ENCODE measurements at regions not wholly inside any gene's neighbourhood (a gene's known extent, or its start where the extent isn't known, plus 50 kb on each side); places are given as distances from the start of the nearest gene placed in this dataset.
"Not testable (repeated sequence)": the region's sequence is repeated elsewhere in the genome, so short reads cannot be mapped to it uniquely, and the experiment has no call there.

DNA sequence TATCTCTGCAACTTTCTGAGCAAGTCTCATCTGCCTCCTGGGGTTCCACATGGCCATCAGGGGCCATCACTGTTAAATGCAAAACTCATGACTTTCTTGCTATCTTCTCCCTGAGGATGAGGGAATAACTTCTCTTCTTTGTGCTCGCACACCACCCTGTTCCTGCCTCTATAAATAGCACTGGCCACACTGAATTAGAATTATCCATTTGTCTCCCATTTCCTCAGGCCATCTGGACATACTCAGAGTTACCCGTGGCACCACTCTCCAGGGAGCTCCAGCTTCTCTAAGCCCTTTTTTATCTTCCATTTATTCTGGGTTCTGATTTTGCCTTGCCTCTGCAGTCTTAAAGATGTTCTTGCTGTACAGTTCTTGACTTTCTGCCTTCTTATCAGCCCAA, 72.8 kb upstream of the ECI2 start:
- Mint-ChIP-seq H3K9me3 (peaks cover 5% of the 10 kb centered on the region), H3K4me1 (ENCODE audit: low read depth) (peaks cover 4% of the 10 kb centered on the region), H3K27me3 (peaks cover 16% of the 10 kb centered on the region), H3K36me3 (ENCODE audit: low read depth) (peaks cover 3% of the 10 kb centered on the region), H3K4me3 (no peak overlapping the region), H3K27ac (no peak overlapping the region)
- intact Hi-C loops (cut with micrococcal nuclease): no loop called here
- TF ChIP-seq, protein P1, sequence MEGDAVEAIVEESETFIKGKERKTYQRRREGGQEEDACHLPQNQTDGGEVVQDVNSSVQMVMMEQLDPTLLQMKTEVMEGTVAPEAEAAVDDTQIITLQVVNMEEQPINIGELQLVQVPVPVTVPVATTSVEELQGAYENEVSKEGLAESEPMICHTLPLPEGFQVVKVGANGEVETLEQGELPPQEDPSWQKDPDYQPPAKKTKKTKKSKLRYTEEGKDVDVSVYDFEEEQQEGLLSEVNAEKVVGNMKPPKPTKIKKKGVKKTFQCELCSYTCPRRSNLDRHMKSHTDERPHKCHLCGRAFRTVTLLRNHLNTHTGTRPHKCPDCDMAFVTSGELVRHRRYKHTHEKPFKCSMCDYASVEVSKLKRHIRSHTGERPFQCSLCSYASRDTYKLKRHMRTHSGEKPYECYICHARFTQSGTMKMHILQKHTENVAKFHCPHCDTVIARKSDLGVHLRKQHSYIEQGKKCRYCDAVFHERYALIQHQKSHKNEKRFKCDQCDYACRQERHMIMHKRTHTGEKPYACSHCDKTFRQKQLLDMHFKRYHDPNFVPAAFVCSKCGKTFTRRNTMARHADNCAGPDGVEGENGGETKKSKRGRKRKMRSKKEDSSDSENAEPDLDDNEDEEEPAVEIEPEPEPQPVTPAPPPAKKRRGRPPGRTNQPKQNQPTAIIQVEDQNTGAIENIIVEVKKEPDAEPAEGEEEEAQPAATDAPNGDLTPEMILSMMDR (IDR thresholded peaks at IDR 0.05): no peak
- ATAC-seq: no peak
- ChIA-PET POLR2A (no interaction called here), CTCF (no interaction called here)
- no peak for DNase-seq

DNA sequence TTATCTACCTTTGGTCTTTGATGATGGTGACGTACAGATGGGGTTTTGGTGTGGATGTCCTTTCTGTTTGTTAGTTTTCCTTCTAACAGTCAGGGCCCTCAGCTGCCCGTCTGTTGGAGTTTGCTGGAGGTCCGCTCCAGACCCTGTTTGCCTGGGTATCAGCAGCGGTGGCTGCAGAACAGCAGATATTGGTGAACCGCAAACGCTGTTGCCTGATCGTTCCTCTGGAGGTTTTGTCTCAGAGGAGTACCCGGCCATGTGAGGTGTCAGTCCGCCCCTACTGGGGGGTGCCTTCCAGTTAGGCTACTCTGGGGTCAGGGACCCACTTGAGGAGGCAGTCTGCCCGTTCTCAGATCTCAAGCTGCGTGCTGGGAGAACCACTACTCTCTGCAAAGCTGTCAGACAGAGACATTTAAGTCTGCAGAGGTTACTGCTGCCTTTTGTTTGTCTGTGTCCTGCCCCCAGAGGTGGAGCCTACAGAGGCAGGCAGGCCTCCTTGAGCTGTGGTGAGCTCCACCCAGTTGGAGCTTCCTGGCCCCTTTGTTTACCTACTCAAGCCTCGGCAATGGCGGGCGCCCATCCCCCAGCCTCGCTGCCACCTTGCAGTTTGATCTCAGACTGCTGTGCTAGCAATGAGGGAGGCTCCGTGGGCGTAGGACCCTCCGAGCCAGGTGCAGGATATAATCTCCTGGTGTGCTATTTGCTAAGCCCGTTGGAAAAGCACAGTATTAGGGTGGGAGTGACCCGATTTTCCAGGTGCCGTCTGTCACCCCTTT, 68.5 kb upstream of the ECI2 start:
- DNase-seq; ATAC-seq; CTCF ChIA-PET; H3K4me1 Mint-ChIP-seq (ENCODE audit: low read depth); intact Hi-C loops (cut with micrococcal nuclease); H3K9me3 Mint-ChIP-seq; H3K4me3 Mint-ChIP-seq; H3K36me3 Mint-ChIP-seq (ENCODE audit: low read depth); POLR2A ChIA-PET; H3K27ac Mint-ChIP-seq: not testable (repeated sequence)
- H3K27me3 Mint-ChIP-seq: peaks cover 24% of the 10 kb centered on the region

DNA sequence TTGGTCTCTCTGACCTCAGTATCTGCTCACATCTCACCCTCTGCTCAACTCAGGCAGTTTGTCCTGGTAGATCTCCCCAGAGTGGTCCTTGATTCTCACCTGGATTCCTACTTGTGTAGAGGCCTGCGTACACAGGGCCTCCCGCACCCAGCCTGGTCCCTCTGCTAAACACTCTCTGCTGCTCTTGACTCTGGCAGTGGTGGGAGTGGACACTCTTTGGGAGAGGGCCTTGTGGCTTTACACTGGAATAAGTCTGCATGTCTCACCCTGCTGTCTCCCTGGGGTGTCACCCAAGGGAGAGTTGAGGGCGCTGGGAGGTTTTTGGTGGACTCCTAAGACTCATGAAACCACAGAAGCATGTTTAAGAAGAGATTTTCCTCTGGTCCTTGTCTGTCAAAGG, 57.3 kb upstream of the ECI2 start:
- no peak overlapping the region for H3K27ac Mint-ChIP-seq
- H3K9me3 Mint-ChIP-seq: no peaks in the 10 kb centered on the region
- TF ChIP-seq, protein P1 (IDR thresholded peaks at IDR 0.05): no peak
- H3K36me3 Mint-ChIP-seq (ENCODE audit: low read depth): no peaks in the 10 kb centered on the region
- CTCF ChIA-PET: no interaction called here
- peaks cover 7% of the 10 kb centered on the region for H3K27me3 Mint-ChIP-seq
- H3K4me1 Mint-ChIP-seq (ENCODE audit: low read depth): no peaks in the 10 kb centered on the region
- no peak overlapping the region for H3K4me3 Mint-ChIP-seq
- intact Hi-C loops (cut with micrococcal nuclease): no loop called here
- ATAC-seq (no peak), DNase-seq (no peak)
- POLR2A ChIA-PET: no interaction called here

DNA sequence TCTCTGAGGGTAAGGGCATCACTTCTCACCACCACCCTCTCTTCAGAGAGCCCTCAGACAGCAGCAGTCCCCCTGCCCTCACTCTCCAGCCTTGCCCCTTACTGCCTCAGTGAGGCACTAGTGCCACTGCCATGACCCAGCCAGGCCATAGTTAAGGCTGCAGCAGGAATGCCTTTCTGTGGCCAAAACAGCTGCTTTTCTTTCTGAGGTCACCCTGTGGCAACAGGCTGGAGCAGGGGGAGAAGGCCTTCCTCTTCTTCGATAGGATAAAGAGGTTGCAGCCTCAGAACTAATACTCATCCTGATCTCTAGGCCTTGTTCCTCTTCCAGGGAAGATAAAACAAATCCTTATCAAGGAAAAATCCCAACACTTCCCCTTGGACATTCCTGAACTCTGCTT, 56.8 kb upstream of the ECI2 start:
- peaks cover 8% of the 10 kb centered on the region for H3K27me3 Mint-ChIP-seq
- no peak overlapping the region for H3K27ac Mint-ChIP-seq
- CTCF ChIA-PET: no interaction called here
- no peaks in the 10 kb centered on the region for H3K9me3 Mint-ChIP-seq
- no peak for DNase-seq
- TF ChIP-seq, protein P1 (IDR thresholded peaks at IDR 0.05): no peak
- H3K4me3 Mint-ChIP-seq: no peak overlapping the region
- POLR2A ChIA-PET: no interaction called here
- H3K36me3 Mint-ChIP-seq (ENCODE audit: low read depth): no peaks in the 10 kb centered on the region
- no peaks in the 10 kb centered on the region for H3K4me1 Mint-ChIP-seq (ENCODE audit: low read depth)
- intact Hi-C loops (cut with micrococcal nuclease): no loop called here
- ATAC-seq: no peak

DNA sequence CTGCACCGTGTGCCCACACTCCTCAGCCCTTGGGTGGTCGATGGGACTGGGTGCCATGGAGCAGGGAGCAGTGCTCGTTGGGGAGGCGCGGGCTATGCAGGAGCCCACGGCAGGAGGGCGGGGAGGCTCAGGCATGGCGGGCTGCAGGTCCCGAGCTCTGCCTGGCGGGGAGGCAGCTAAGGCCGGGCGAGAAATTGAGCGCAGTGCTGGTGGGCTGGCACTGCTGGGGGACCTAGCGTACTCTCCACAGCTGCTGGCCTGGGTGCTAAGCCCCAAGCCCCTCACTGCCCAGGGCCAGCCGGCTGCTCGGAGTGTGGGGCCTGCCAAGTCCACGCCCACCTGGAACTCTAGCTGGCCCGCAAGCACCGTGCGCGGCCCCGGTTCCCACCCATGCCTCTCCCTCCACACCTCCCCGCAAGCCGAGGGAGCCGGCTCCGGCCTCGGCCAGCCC, 55.9 kb upstream of the ECI2 start:
- Mint-ChIP-seq H3K27ac (no peak overlapping the region), H3K27me3 (peaks cover 8% of the 10 kb centered on the region), H3K36me3 (ENCODE audit: low read depth) (no peaks in the 10 kb centered on the region), H3K4me1 (ENCODE audit: low read depth) (no peaks in the 10 kb centered on the region), H3K4me3 (no peak overlapping the region), H3K9me3 (no peaks in the 10 kb centered on the region)
- ChIA-PET POLR2A (no interaction called here), CTCF (no interaction called here)
- ATAC-seq (no peak), DNase-seq (no peak)
- TF ChIP-seq, protein P1 (IDR thresholded peaks at IDR 0.05): no peak
- intact Hi-C loops (cut with micrococcal nuclease): no loop called here

Measured in activated CD8-positive, alpha-beta T cell treated with anti-CD3 and anti-CD28 coated beads for 36 hours (primary cell).